ENCODE measurements at regions not wholly inside any gene's neighbourhood (a gene's known extent, or its start where the extent isn't known, plus 50 kb on each side); places are given as distances from the start of the nearest gene placed in this dataset.
"Not testable (repeated sequence)": the region's sequence is repeated elsewhere in the genome, so short reads cannot be mapped to it uniquely, and the experiment has no call there.

GRCh38 chr6:78771586-78771985, 95.8 kb upstream of the IRAK1BP1 start:
- Histone ChIP-seq H3K4me3 (ENCODE audit: low read depth in 2 of 2, low read length in 2 of 2) (no peak overlapping the region), H3K27ac (ENCODE audit: low read length) (no peak overlapping the region), H3K4me1 (ENCODE audit: control insufficient read depth, insufficient read depth, low read length) (no peaks in the 10 kb centered on the region), H3K27me3 (ENCODE audit: control insufficient read depth, insufficient read depth, low read length) (no peaks in the 10 kb centered on the region), H3K9me3 (ENCODE audit: control insufficient read depth, insufficient read depth, low read depth, low read length) (no peaks in the 10 kb centered on the region), H3K36me3 (ENCODE audit: control insufficient read depth, insufficient read depth, low read length) (no peaks in the 10 kb centered on the region)
- POLR2A ChIA-PET = no interaction called here
- DNase-seq (ENCODE audit: low read depth, low spot score) (no peak), ATAC-seq (no peak)
- BruUV-seq (replicated peaks) = no TSS peak
- intact Hi-C loops (cut with micrococcal nuclease; ENCODE audit: unreplicated experiment) = no loop called here
- in situ Hi-C loops (cut with HindIII; ENCODE audit: low pct_unique_long_range_greater_than_20kb, low sequenced_read_pairs) = no loop called here
- no peak for TF ChIP-seq REST (IDR thresholded peaks at IDR 0.05; ENCODE audit: insufficient read depth in 1 of 2, low read depth in 2 of 2, low read length in 1 of 2)
- TF ChIP-seq TCF7L2 (IDR thresholded peaks at IDR 0.05; ENCODE audit: low read depth, low read length) = no peak
- TF ChIP-seq CTCF (IDR thresholded peaks at IDR 0.05) = no peak
- no peak for TF ChIP-seq POLR2AphosphoS5 (IDR thresholded peaks at IDR 0.05; ENCODE audit: low read depth, low read length)
- TF ChIP-seq SIN3A (IDR thresholded peaks at IDR 0.05; ENCODE audit: borderline replicate concordance, insufficient read depth, low read depth, low read length) = no peak
- CTCF ChIA-PET = no interaction called here

- no peak for DNase-seq (ENCODE audit: low read depth, low spot score)
- no TSS peak for BruUV-seq (replicated peaks)
- H3K4me1 ChIP-seq (ENCODE audit: control insufficient read depth, insufficient read depth, low read length) = no peaks in the 10 kb centered on the region
- H3K4me3 ChIP-seq (ENCODE audit: low read depth in 2 of 2, low read length in 2 of 2) = no peak overlapping the region
- TF ChIP-seq REST (IDR thresholded peaks at IDR 0.05; ENCODE audit: insufficient read depth in 1 of 2, low read depth in 2 of 2, low read length in 1 of 2) (no peak), TCF7L2 (IDR thresholded peaks at IDR 0.05; ENCODE audit: low read depth, low read length) (no peak), SIN3A (IDR thresholded peaks at IDR 0.05; ENCODE audit: borderline replicate concordance, insufficient read depth, low read depth, low read length) (no peak), POLR2AphosphoS5 (IDR thresholded peaks at IDR 0.05; ENCODE audit: low read depth, low read length) (no peak), CTCF (IDR thresholded peaks at IDR 0.05) (no peak)
- no peak for ATAC-seq
- intact Hi-C loops (cut with micrococcal nuclease; ENCODE audit: unreplicated experiment) (no loop called here), in situ Hi-C loops (cut with HindIII; ENCODE audit: low pct_unique_long_range_greater_than_20kb, low sequenced_read_pairs) (no loop called here)
- CTCF ChIA-PET = no interaction called here
- POLR2A ChIA-PET = no interaction called here
- H3K27ac ChIP-seq (ENCODE audit: low read length) = no peak overlapping the region
- no peaks in the 10 kb centered on the region; the same call in 1 of the 2 replicates for H3K27me3 ChIP-seq (ENCODE audit: control insufficient read depth, insufficient read depth, low read length)
- H3K36me3 ChIP-seq (ENCODE audit: control insufficient read depth, insufficient read depth, low read length) = no peaks in the 10 kb centered on the region; the same call in 1 of the 2 replicates
- H3K9me3 ChIP-seq (ENCODE audit: control insufficient read depth, insufficient read depth, low read depth, low read length) = no peaks in the 10 kb centered on the region
These were observed 86.3 kb upstream of the IRAK1BP1 start for GRCh38 chr6:78781001-78781400.

- H3K27me3 ChIP-seq (ENCODE audit: control insufficient read depth, insufficient read depth, low read length); in situ Hi-C loops (cut with HindIII; ENCODE audit: low pct_unique_long_range_greater_than_20kb, low sequenced_read_pairs); H3K4me3 ChIP-seq (ENCODE audit: low read depth in 2 of 2, low read length in 2 of 2); intact Hi-C loops (cut with micrococcal nuclease; ENCODE audit: unreplicated experiment); H3K36me3 ChIP-seq (ENCODE audit: control insufficient read depth, insufficient read depth, low read length); H3K4me1 ChIP-seq (ENCODE audit: control insufficient read depth, insufficient read depth, low read length); DNase-seq (ENCODE audit: low read depth, low spot score); BruUV-seq (replicated peaks); POLR2A ChIA-PET; H3K27ac ChIP-seq (ENCODE audit: low read length); ATAC-seq; H3K9me3 ChIP-seq (ENCODE audit: control insufficient read depth, insufficient read depth, low read depth, low read length); CTCF ChIA-PET: not testable (repeated sequence)
These were observed 84.0 kb upstream of the IRAK1BP1 start for GRCh38 chr6:78783366-78783765.

All from Panc1 (cell line).